ENCODE measurements at regions not wholly inside any gene's neighbourhood (a gene's known extent, or its start where the extent isn't known, plus 50 kb on each side); places are given as distances from the start of the nearest gene placed in this dataset.

GRCh38 chr9:113775749-113776148, 100.4 kb upstream of the ZNF618 start:
- no peak for DNase-seq
- peaks cover 29% of the 10 kb centered on the region for H3K27me3 ChIP-seq (ENCODE audit: low read depth)
- peak; percentile 67 to 82 for ATAC-seq

GRCh38 chr9:113776194-113776593, 99.9 kb upstream of the ZNF618 start:
- Histone ChIP-seq H3K27me3 (ENCODE audit: low read depth) (peaks cover 28% of the 10 kb centered on the region), H3K9me3 (no peaks in the 10 kb centered on the region), H3K4me3 (no peak overlapping the region), H3K36me3 (no peaks in the 10 kb centered on the region), H3K4me1 (peaks cover 9% of the 10 kb centered on the region), H3K27ac (no peak overlapping the region)
- no peak for DNase-seq
- intact Hi-C loops (cut with DNase I): no loop called here
- TF ChIP-seq CTCF (IDR thresholded peaks at IDR 0.05): no peak
- no peak for ATAC-seq

More at GRCh38 chr9:113775749-113776148, 100.4 kb upstream of the ZNF618 start:
- no peak for TF ChIP-seq CTCF (IDR thresholded peaks at IDR 0.05)
- H3K9me3 ChIP-seq: no peaks in the 10 kb centered on the region
- intact Hi-C loops (cut with DNase I): no loop called here
- H3K4me1 ChIP-seq: peaks cover 9% of the 10 kb centered on the region
- no peak overlapping the region for H3K4me3 ChIP-seq
- no peak overlapping the region for H3K27ac ChIP-seq
- H3K36me3 ChIP-seq: no peaks in the 10 kb centered on the region

GRCh38 chr9:113781381-113781780, 94.7 kb upstream of the ZNF618 start:
- TF ChIP-seq CTCF (IDR thresholded peaks at IDR 0.05): no peak
- no peak for ATAC-seq
- Histone ChIP-seq H3K27me3 (ENCODE audit: low read depth) (peaks cover 31% of the 10 kb centered on the region), H3K9me3 (no peaks in the 10 kb centered on the region), H3K4me1 (no peaks in the 10 kb centered on the region), H3K4me3 (no peak overlapping the region), H3K27ac (no peak overlapping the region), H3K36me3 (no peaks in the 10 kb centered on the region)
- intact Hi-C loops (cut with DNase I): no loop called here
- DNase-seq: no peak

- no peaks in the 10 kb centered on the region for H3K9me3 ChIP-seq
- H3K4me1 ChIP-seq: no peaks in the 10 kb centered on the region
- no peak for ATAC-seq
- intact Hi-C loops (cut with DNase I): no loop called here
- no peak overlapping the region for H3K27ac ChIP-seq
- H3K36me3 ChIP-seq: no peaks in the 10 kb centered on the region
- peaks cover 31% of the 10 kb centered on the region for H3K27me3 ChIP-seq (ENCODE audit: low read depth)
- DNase-seq: no peak
- TF ChIP-seq CTCF (IDR thresholded peaks at IDR 0.05): no peak
- H3K4me3 ChIP-seq: no peak overlapping the region
Measured at GRCh38 chr9:113781896-113782295, 94.2 kb upstream of the ZNF618 start.

- Histone ChIP-seq H3K4me1 (no peaks in the 10 kb centered on the region), H3K27me3 (ENCODE audit: low read depth) (peaks cover 22% of the 10 kb centered on the region), H3K27ac (no peak overlapping the region), H3K36me3 (no peaks in the 10 kb centered on the region), H3K4me3 (no peak overlapping the region), H3K9me3 (no peaks in the 10 kb centered on the region)
- ATAC-seq (no peak), DNase-seq (no peak)
- intact Hi-C loops (cut with DNase I): no loop called here
- TF ChIP-seq CTCF (IDR thresholded peaks at IDR 0.05): no peak
Measured at GRCh38 chr9:113783475-113783874, 92.6 kb upstream of the ZNF618 start.

- TF ChIP-seq CTCF (IDR thresholded peaks at IDR 0.05): no peak
- H3K27me3 ChIP-seq (ENCODE audit: low read depth): peaks cover 6% of the 10 kb centered on the region
- DNase-seq (peak; percentile 56), ATAC-seq (peak; percentile 52 to 56)
- intact Hi-C loops (cut with DNase I): no loop called here
- no peaks in the 10 kb centered on the region for H3K9me3 ChIP-seq
- no peaks in the 10 kb centered on the region for H3K36me3 ChIP-seq
- no peak overlapping the region for H3K27ac ChIP-seq
- H3K4me3 ChIP-seq: no peak overlapping the region
- H3K4me1 ChIP-seq: no peaks in the 10 kb centered on the region
Measured at GRCh38 chr9:113785334-113785733, 90.8 kb upstream of the ZNF618 start.

All from lower lobe of right lung (tissue), 2 donors.